Forelimb muscle (tissue), 1 donor: ENCODE measurements at regions not wholly inside any gene's neighbourhood (a gene's known extent, or its start where the extent isn't known, plus 50 kb on each side); places are given as distances from the start of the nearest gene placed in this dataset.
"Not testable (repeated sequence)": the region's sequence is repeated elsewhere in the genome, so short reads cannot be mapped to it uniquely, and the experiment has no call there.

ENCODE experiments used
- DNase-seq: peaks from one replicate; pipeline ENCODE4 v3.0.0-alpha.2; 2013; ENCODE audit warnings: low read depth

- no peak for DNase-seq
Measured at GRCh38 chr13:30520571-30520970, 54.8 kb upstream of the HMGB1 start.

DNA sequence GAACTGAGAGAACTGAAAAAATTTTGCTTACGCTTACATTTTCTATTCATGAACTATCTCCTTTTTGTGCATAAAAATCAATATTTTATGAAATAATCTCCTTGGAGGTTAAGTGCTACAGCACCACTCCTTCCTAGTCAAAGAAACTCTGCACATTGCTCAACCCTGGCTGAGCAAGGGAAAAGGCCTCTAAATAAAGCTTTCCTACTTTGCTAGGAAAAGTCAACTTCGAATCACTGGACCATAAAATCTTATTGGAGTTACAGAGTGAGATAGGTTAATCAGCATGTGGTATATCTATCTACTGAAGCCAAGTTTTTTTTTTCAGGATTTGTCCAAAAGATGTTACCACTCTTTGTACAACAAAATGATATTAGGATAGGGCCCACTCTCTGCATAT lies 57.5 kb upstream of the HMGB1 start:
- DNase-seq = no peak

- DNase-seq = not testable (repeated sequence)
Measured at GRCh38 chr13:30523817-30524216, 58.1 kb upstream of the HMGB1 start.

GRCh38 chr13:30525212-30525611 lies 59.5 kb upstream of the HMGB1 start:
- DNase-seq = not testable (repeated sequence)

- DNase-seq = peak; percentile 5
Measured at GRCh38 chr13:30526612-30527495, 61.1 kb upstream of the HMGB1 start.

DNA sequence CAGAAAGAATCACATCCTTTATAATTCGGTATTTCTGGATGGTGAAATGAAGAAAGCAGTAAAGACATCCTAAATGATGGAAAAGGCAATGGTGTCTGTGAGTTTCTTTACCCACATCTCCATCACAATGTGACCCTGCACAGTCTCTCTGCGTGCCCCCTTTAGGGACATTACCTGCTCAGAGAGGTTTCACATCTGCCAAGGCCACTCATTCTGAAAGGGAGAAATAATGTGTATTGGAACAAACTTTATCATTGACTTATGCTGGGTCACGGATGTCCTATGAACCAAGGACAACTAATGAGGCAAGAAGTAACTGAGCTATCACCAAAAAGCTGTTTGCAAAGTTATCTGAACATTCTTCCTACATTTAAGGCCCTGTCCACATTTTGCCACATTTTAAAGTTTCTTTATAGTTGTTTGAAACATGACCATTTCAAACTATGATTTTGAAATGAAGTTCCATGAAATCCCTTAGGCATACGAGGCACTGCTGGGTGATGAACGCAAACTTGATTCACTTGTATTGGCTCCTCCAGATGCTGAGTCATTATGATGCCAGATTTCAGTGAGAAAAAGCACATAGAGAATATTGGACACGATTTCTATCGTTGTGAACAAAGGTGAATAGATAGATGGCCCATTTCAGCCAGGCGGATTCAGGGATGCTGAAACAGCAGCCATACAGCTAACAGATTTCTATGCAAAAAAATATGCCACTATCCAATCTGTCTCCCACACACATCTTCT lies 63.5 kb upstream of the HMGB1 start:
- no peak for DNase-seq

DNA sequence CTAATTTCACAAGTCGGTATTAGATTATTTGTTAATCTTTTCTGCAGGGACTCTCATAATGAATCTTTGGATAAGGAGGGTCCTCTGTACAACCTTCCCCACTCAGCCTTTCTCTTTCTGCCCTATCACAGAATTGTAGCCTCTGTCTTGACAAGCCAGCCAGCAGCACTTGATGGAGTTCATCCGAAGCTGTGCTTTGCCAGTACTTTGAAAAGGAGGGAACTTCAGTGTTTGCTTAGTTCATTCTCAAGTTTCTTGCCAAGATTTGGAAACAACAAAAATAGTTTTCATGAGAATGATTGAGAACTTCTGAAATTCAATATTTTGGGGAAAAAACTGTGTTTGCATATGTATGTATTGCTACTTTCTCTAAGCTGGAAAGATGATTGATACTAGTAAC lies 69.3 kb upstream of the HMGB1 start:
- peak; percentile 5 for DNase-seq

- DNase-seq = no peak
Measured at GRCh38 chr13:30545320-30545719, 72.4 kb upstream of the USPL1 start.

DNA sequence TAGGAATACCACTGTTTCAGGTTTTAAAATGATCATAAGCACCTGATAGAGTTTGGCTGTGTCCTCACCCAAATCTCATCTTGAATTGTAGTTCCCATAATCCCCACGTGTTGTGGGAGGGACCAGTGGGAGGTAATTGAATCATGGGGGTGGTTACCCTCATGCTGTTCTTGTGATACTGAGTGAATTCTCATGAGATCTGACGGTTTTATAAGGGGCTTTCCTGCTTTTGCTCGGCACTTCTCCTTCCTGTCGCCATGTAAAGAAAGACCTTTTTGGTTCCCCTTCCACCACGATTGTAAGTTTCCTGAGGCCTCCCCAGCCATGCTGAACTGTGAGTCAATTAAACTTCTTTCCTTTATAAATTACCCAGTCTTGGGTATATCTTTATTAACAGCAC lies 69.7 kb upstream of the USPL1 start:
- not testable (repeated sequence) for DNase-seq

DNA sequence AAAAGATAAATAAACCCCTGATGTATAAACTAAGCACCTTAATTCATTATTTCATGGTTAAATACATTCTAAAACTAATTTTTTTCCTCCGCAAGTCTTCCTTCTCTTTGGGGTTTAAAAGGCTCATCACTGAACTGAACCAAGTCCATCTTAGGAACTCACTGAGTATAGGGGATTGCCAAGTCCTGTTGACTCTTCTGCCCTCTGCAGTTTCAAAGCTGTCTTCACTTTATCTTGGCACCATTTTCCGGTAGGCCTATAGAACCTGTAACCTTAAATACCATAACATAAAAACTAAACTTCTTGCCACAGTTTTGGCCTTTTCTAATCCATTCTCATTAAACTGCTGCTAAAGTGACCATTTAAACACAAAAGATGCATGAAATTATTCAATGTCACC lies 66.5 kb upstream of the USPL1 start:
- DNase-seq = no peak

DNA sequence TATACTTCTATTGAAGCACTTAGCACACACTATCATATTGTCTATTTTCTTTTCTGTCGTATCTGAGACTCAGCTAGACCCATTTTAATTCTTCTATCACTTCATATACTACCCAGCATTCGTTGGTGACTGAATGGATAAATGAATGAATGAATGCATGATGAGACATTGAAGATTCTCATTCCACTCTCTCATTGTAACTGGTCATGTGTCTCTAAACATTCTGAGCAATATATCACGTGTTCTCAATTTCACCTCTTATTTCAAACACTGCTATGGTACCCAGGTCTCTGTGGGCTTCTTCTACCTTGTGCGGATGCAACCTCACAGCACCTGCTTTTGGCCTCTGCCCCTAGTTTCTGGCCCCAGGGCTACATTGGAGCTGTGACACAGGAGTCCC lies 65.2 kb upstream of the USPL1 start:
- no peak for DNase-seq

DNA sequence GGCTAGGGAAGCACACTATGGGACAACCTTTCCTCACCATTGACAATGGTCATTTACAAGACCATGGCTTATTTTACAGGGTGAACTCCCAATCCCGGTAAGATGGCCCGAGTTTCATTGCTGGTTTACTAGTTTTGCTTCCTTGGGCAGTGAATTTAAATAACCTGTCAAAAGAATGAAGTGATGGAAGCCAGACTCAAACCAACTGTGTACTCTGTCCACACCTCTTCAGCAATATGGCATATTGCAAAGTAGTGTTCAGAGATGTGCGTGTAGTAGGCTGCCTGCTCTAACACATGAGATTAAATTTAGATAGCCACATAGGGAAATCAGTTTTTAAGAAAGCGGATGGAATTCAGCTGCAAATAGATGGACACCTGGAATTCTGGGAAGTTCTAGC lies 58.4 kb upstream of the USPL1 start:
- no peak for DNase-seq

DNA sequence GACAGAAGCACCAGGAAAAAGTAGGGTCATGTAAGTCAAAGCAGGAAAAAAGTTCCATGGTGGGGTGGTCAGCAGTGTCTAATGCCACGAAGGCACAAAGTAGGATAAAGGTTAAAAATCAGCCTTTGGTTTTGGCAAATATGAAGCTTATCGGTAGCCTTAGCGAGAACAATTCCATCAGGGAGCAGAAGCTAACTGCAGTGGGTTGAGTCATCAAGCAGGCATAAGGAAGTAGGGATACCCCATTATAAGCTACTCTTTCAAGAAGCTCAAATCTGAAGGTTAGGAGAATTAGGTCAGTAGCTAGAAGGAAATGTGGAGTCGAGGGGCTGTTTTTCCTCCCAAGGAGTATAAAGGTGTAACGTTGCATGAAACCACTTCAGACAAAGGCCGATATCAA lies 57.5 kb upstream of the USPL1 start:
- no peak for DNase-seq

DNA sequence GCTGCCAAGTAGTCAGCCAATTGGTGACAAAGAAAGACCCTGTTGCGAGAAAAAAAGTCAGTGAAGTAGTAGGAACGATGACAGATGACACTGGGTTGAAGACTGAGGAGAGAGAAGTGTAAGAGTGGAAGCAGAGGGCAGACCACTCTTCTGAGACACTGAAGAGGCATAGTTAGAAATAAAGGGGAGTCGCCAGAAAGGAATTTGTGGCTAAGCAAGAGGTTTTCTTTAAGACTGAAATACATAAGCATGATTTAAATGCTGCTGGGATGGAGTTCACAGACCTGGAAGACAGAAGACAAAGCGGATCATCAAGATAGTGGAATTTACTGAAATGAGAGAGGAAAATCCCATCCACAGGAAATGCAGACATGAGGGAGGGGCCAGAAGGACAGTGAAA lies 56.2 kb upstream of the USPL1 start:
- no peak for DNase-seq

- no peak for DNase-seq
Measured at GRCh38 chr13:30564489-30564888, 53.2 kb upstream of the USPL1 start.

GRCh38 chr13:30565658-30566057 lies 52.1 kb upstream of the USPL1 start:
- DNase-seq = no peak

- DNase-seq = no peak
Measured at GRCh38 chr13:30567072-30567471, 50.6 kb upstream of the USPL1 start.
